OCI-LY7 (cell line): ENCODE measurements at regions not wholly inside any gene's neighbourhood (a gene's known extent, or its start where the extent isn't known, plus 50 kb on each side); places are given as distances from the start of the nearest gene placed in this dataset.

Source experiments
- BruUV-seq: library from RNA; stranded (reverse); fragments of 400-500 nt; replicated peaks from 2 replicates; lab custom pipeline; 2021; lab: Mats Ljungman, UMichigan
- CTCF ChIA-PET: fragments of 300-600 bp; sonication (Branson Sonifier 250); formaldehyde crosslinking; loops from one replicate; lab custom pipeline; 2022; ENCODE audit warnings: antibody characterized with exemption; ENCODE audit not compliant: unreplicated experiment; lab: Charles Lee
- POLR2A ChIA-PET: fragments of 300-600 bp; sonication (Branson Sonifier 250); formaldehyde crosslinking; loops from one replicate; lab custom pipeline; 2022; ENCODE audit warnings: antibody characterized with exemption; lab: Charles Lee
- DNase-seq: peaks from one replicate; pipeline ENCODE4 v3.0.0-alpha.2; 2015; ENCODE audit warnings: low spot score
- H2AFZ ChIP-seq: fragments of 200-600 bp; sonication (generic), shearing (Covaris generic); 2 replicates; pipeline ENCODE4 v1.6.1; 2014; ENCODE audit warnings: mild to moderate bottlenecking, antibody characterized with exemption, low read length, moderate library complexity
- H3K27ac ChIP-seq: fragments of 200-600 bp; sonication (generic); 2 replicates; pipeline ENCODE4 v1.5.1; 2014; ENCODE audit warnings: mixed run types, low read depth, mild to moderate bottlenecking, moderate library complexity, low read length, inconsistent platforms; ENCODE audit not compliant: poor library complexity, severe bottlenecking
- H3K36me3 ChIP-seq: fragments of 200-600 bp; sonication (generic); 2 replicates; pipeline ENCODE4 v1.6.1; 2014; ENCODE audit warnings: mild to moderate bottlenecking, antibody characterized with exemption, low read length, moderate library complexity, mixed read lengths; ENCODE audit not compliant: insufficient read depth
- H3K4me1 ChIP-seq: fragments of 200-600 bp; sonication (generic); 2 replicates; pipeline ENCODE4 v1.5.1; 2014; ENCODE audit warnings: mild to moderate bottlenecking, low read length; ENCODE audit not compliant: insufficient read depth, poor library complexity, severe bottlenecking
- H3K4me2 ChIP-seq: fragments of 200-600 bp; sonication (generic); 2 replicates; pipeline ENCODE4 v1.6.1; 2014; ENCODE audit warnings: mild to moderate bottlenecking, low read length
- H3K4me3 ChIP-seq: fragments of 200-600 bp; sonication (generic); 2 replicates; pipeline ENCODE4 v1.5.1; 2014; ENCODE audit warnings: mild to moderate bottlenecking, low read depth, low read length; ENCODE audit not compliant: poor library complexity, severe bottlenecking
- H3K79me2 ChIP-seq: fragments of 200-600 bp; sonication (generic); 2 replicates; pipeline ENCODE4 v1.6.1; 2016; ENCODE audit warnings: low read depth, mild to moderate bottlenecking, low read length, moderate library complexity, mixed read lengths; ENCODE audit not compliant: insufficient read depth
- H3K9me2 ChIP-seq: fragments of 200-600 bp; sonication (generic); 2 replicates; pipeline ENCODE4 v1.6.1; 2016; ENCODE audit warnings: mild to moderate bottlenecking, low read length, mixed read lengths; ENCODE audit not compliant: insufficient read depth
- H3K9me3 ChIP-seq: fragments of 200-600 bp; sonication (generic); 2 replicates; pipeline ENCODE4 v1.6.1; 2014; ENCODE audit warnings: mild to moderate bottlenecking, mixed run types, low read length, mixed read lengths
- H4K20me1 ChIP-seq: fragments of 200-600 bp; sonication (generic); 2 replicates; pipeline ENCODE4 v1.6.1; 2014; ENCODE audit warnings: mild to moderate bottlenecking, antibody characterized with exemption, low read length, moderate library complexity, mixed read lengths; ENCODE audit not compliant: insufficient read depth
- EZH2phosphoT487 ChIP-seq: fragments of 200-600 bp; sonication (generic); IDR thresholded peaks from 2 replicates; pipeline ENCODE4 v1.6.1; 2018; ENCODE audit warnings: low read depth, borderline replicate concordance, mild to moderate bottlenecking, mixed run types, antibody characterized with exemption, low read length, moderate library complexity, mixed read lengths
- intact Hi-C: fragments of 100-400 bp; cut with micrococcal nuclease; formaldehyde crosslinking; loops from one replicate; pipeline ENCODE4 v1.10.0; 2022; ENCODE audit not compliant: unreplicated experiment
- TF ChIP-seq, protein P1 (sequence below): fragments of 200-600 bp; sonication (generic); conservative IDR thresholded peaks from 2 replicates; pipeline ENCODE4 v1.5.1; 2014; ENCODE audit warnings: mild to moderate bottlenecking, antibody characterized with exemption, low read length, moderate library complexity, mixed read lengths

DNA sequence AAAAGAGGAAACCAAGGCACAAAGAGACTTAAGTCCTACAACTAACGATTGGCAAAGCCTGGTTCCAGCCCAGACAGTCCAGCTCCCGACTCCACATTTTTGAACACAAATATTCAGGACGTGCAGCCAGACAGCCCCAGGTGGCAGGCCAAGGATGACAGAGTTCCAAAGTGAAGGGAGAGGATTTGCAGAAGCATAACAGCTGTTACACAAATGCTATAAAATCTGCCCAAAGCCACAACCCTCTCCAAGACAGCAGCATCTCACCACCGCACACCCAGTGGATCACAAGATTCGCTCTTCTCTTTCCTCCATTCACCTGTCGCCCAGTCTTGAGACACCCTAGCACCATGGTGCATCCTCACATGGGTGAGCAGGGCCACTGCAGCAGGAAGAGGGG is 227.1 kb upstream of the ID2 start:
- CTCF ChIA-PET, result no interaction called here
- no peaks in the 10 kb centered on the region for H3K9me3 ChIP-seq
- intact Hi-C loops, result no loop called here
- H4K20me1 ChIP-seq, result no peaks in the 10 kb centered on the region
- H3K4me3 ChIP-seq, result no peak overlapping the region
- H3K79me2 ChIP-seq, result no peaks in the 10 kb centered on the region
- H2AFZ ChIP-seq, result no peak overlapping the region
- POLR2A ChIA-PET, result interaction anchor here (1.3 kb wide), 1 partner anchor 17 kb away, joined by 4 read pairs; no protein-coding TSS in a partner anchor
- H3K4me1 ChIP-seq, result peaks cover 23% of the 10 kb centered on the region
- DNase-seq, result no peak
- no peak overlapping the region for H3K4me2 ChIP-seq
- H3K36me3 ChIP-seq, result no peaks in the 10 kb centered on the region
- H3K27ac ChIP-seq, result no peak overlapping the region
- no TSS peak for BruUV-seq
- no peaks in the 10 kb centered on the region for H3K9me2 ChIP-seq
- TF ChIP-seq EZH2phosphoT487, result no peak
- TF ChIP-seq, protein P1, sequence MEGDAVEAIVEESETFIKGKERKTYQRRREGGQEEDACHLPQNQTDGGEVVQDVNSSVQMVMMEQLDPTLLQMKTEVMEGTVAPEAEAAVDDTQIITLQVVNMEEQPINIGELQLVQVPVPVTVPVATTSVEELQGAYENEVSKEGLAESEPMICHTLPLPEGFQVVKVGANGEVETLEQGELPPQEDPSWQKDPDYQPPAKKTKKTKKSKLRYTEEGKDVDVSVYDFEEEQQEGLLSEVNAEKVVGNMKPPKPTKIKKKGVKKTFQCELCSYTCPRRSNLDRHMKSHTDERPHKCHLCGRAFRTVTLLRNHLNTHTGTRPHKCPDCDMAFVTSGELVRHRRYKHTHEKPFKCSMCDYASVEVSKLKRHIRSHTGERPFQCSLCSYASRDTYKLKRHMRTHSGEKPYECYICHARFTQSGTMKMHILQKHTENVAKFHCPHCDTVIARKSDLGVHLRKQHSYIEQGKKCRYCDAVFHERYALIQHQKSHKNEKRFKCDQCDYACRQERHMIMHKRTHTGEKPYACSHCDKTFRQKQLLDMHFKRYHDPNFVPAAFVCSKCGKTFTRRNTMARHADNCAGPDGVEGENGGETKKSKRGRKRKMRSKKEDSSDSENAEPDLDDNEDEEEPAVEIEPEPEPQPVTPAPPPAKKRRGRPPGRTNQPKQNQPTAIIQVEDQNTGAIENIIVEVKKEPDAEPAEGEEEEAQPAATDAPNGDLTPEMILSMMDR, result no peak

DNA sequence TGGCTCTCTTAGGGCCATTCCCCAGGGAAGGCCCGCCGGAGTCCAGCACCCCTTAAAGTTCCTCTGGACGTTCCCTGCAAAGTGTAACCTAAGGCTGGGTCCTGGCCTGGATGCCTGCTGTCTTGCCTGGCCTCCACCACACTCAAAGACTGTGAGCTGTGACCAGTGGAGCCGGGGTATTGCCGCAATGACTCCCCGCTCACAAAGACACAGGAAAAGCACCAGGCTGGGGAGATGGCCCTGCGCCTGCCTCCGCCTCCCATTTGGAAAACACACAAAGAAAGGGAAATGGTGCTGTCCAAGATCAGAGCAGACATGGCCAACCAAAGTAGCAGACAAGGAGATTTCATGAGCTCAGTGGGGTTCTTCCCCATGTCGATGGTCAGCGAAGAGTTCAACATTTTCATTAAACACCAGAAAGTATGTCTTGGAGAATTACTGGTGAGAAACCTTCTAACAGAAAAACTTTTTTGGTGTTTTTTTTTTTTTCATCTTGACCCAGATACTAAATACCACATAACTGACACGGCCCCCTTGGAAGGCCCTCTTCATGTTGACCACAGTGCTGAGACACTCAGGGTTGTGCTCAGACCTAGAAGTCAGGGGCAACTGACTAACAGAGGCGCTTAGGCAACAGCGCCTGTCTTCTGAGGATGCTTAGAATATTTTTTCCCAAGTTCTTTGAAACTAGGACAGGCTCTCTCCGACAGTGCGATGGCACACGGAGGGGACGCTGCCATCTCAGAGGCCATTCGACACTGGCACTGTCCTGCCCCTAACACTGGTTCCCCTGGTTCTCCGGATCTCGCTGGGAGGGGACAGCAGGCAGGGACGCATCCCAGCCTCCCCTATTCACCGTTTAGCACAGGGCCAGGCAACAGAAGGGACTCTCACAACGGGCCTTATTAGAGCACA is 226.4 kb upstream of the ID2 start:
- TF ChIP-seq, protein P1, result no peak
- no peak for TF ChIP-seq EZH2phosphoT487

More for the DNA sequence above, 226.4 kb upstream of the ID2 start:
- no peaks in the 10 kb centered on the region for H4K20me1 ChIP-seq
- no peaks in the 10 kb centered on the region for H3K9me3 ChIP-seq
- no peaks in the 10 kb centered on the region for H3K9me2 ChIP-seq
- H3K4me3 ChIP-seq, result no peak overlapping the region
- H2AFZ ChIP-seq, result no peak overlapping the region
- H3K79me2 ChIP-seq, result no peaks in the 10 kb centered on the region
- no peak overlapping the region for H3K27ac ChIP-seq
- BruUV-seq, result no TSS peak
- CTCF ChIA-PET, result no interaction called here
- DNase-seq, result no peak
- POLR2A ChIA-PET, result no interaction called here
- intact Hi-C loops, result no loop called here
- peaks cover 23% of the 10 kb centered on the region for H3K4me1 ChIP-seq
- no peaks in the 10 kb centered on the region for H3K36me3 ChIP-seq
- H3K4me2 ChIP-seq, result no peak overlapping the region
